ENCODE measurements at regions not wholly inside any gene's neighbourhood (a gene's known extent, or its start where the extent isn't known, plus 50 kb on each side); places are given as distances from the start of the nearest gene placed in this dataset.
"Not testable (repeated sequence)": the region's sequence is repeated elsewhere in the genome, so short reads cannot be mapped to it uniquely, and the experiment has no call there.

DNA sequence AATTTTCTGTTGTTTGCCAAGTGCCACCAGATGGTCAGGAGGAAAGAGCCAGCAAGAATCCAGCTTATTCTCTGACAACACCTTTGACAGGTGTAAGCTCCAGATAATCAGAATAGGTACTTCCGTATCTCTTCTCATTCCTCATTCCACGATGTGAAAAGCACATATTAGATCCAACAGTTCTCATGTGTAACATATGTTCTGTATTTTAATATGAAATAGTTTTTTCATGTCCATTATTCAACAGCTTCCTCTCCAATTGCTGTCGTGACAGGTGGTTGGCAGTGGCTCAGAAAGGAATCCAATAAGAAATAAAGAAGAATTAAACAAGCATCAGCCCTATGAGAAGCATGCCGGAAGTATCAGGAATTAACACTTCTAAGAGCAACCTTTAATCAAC is 1624.7 kb downstream of the MRPL39 start:
- no peak for DNase-seq (ENCODE audit: low spot score)

DNA sequence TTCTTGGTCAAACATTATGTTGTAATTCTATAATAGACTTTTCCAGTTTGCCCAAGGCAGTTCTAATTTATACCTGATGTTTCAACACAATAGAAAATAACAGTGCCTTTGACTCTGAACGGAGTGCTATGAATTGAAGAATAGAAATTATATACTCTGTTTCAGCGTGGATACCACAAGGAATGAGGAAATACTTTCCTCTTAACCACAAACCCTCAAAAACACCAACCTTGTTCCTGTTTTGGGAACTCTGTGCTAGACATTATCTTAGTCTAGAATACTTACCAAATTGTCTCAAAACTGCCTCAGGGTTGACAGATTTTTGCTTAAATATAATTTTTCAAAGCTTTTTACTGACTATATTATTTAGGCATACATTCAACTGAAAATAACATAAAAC is 1629.3 kb downstream of the MRPL39 start:
- DNase-seq (ENCODE audit: low spot score) = no peak

DNA sequence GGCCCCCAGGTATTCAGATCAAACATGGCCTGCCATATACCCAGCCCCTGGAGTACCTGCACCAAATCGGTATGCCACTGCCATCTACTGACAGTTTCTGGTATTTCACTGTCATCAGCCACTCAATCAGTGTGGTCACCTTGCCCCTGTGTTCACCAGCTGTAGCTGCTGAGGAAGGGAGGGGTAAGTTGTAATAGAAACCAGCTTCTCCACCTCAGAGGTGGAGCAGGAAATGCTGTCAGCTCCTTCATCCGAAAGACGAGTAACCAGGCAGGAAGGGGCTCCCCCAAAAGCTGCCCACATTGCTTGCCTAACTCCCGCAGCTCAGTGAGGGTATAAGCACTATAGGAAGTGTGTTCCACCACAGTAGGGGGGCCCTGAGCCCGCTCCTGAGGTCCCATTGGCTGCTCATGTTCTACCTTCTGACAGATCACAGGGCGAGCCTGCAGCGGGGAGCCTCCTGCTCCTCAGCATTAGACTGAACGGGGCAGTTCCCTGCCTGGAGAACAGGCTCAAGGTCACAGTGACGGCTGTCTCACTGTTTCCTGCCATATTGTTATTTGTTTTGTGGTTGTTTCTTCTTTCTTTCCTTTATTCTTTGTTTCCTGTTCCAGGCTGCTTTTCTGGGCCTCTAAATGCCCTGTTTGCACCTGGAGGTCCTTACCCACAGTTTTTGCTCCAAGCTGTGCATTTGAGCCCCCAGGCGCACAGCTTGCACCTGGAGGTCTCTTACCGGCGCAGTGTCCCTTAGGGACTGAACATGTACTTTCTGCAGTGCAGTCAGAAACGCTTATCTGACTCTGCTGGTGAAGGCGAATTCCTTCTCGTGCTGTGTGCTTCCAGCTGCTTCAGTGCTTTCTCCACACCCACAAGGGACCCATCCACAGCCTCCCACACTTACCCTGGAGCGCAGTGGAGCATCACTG is 1638.3 kb downstream of the MRPL39 start:
- peak; percentile 41 for DNase-seq (ENCODE audit: low spot score)

DNA sequence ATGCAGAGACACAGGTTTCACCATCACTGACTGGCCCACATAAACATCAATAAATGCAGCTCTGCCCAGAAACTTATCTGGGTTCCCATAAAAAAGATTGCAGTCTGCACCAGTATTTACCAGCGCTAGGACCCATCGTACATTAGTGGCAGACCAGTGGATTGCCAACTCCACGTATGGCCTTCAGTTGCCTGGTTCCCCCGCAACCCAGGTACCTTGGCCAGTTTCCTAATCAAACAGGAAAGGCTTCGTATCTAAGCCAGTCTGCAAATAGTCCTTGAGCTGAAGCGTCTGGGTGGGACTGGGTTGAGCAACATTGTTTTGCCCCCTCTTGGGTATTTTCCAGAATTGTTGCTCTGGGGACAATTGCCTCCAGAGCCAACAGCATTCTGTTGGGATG is 1639.3 kb downstream of the MRPL39 start:
- DNase-seq (ENCODE audit: low spot score) = no peak

DNA sequence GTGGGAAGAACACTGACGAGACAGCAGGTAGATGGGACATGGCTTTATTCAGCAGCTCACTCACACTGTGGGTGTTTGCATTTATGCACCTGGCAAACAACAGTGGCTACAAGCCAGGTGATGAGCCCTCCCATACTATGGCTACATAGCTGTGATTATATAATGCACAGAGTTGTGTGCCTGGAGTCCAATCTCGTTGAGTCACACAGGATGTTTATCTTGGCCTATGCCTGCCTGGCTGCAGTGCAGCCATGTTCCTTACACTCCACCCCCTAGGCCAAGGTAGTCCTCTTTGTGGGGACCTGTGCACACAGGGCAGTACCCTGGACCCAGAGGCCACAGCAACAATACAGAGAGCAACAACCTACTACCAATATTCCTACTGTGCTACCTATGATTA is 1643.8 kb downstream of the MRPL39 start:
- no peak for DNase-seq (ENCODE audit: low spot score)

DNA sequence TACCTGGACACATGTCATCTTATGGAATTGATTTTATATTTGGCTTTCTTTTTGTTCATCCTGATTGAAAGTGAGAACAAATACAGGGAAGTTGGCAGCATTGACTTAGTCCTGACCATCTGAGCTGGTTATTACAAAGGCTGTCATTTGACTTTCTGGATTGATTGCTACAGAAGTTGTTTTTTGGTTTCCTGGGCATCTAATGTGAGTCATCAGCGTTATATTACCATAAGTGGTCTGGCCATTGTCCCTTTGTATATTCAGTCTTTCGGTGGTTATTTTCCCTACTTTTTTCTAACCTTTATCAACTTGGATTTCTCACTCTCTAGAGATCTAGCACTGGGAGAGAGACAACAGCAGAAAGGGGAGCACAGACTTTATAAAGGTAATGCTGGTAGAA is 1646.5 kb downstream of the MRPL39 start:
- no peak for DNase-seq (ENCODE audit: low spot score)

DNA sequence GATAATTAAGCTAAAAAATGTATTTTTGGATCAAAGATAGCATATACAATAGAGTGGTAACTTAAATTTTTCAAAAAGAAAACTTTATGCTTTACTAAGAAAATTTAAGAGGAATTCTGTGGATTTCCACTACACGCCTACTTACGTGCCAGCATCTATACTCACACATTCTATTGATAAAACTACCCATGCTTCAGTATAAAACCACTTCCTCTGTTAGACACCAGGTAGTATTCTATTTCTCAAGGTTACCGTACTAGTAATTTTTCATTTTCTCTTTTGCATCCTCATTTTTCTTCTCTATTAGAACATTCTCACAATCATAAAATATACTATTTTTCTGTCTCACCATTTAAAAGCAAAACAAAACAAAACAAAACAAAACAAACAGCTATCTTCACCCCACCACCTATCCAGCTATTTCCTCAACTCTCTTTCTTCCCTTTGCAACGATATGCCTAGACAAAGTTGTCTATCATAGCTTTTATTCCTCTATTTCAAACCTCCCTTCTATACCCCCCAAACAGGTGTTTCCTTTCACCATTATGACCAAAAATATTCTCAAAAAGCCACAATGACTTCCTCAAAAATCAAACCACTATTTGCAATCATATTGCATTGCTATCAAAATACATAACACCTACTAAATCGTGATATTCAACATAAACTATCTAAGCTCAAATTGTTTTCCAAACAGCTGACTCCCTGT is 1652.0 kb downstream of the MRPL39 start:
- no peak for DNase-seq (ENCODE audit: low spot score)

DNA sequence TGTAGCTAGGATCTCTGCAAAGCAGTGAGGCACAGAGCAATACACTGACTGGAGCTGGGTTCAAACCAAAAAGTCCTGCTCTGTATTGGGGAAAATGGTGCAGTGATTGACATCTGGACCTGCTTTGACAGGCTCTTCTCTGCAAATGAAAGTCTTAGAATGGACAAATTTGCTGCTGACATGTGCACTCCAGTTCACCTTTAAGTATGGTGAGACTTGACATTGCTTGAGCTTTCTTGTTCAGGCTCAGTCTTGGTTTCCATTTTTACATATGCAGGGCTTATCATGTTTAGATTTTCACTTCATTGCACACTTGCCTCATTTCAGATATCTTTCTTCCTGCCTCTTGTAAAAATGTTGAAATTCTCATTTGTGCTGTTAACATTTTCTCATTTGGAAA is 1655.0 kb downstream of the MRPL39 start:
- DNase-seq (ENCODE audit: low spot score) = no peak

DNA sequence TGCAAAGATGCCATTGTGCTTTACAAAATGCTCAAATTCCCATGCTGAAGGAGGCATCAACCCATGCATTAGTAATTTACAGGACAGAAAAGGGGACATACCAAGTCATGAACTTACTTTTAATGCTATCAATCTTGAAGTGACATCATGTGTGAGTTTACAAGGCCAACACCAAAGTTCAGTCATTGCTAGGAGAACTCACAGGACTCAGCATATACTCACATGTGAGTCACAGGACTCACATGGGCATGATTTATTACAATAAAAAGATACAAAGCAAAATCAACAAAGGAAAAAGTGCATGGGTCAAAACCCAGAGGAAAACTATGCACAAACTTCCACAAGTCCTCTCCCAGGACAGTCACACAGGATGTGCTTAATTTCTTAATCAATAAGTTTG is 1656.0 kb downstream of the MRPL39 start:
- no peak for DNase-seq (ENCODE audit: low spot score)

DNA sequence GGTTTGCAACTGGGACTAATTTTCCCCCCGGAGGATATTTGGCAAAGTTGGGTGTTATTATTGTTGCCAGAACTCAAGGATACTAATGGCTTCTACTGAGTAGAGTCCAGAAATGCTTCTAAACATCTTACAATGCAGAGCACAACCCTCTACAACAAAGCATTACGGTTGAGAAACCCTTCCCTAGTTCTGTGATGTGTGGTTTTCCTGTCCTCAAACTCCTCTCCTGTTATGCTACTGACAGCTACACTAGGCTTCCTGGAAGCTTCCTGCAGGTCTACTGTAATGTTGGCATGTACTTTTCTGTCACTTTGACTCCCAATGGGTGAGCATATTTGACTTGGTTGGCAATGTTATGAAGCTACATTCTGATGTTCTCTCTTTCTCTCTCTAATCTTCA is 1656.9 kb downstream of the MRPL39 start:
- DNase-seq (ENCODE audit: low spot score) = no peak

DNA sequence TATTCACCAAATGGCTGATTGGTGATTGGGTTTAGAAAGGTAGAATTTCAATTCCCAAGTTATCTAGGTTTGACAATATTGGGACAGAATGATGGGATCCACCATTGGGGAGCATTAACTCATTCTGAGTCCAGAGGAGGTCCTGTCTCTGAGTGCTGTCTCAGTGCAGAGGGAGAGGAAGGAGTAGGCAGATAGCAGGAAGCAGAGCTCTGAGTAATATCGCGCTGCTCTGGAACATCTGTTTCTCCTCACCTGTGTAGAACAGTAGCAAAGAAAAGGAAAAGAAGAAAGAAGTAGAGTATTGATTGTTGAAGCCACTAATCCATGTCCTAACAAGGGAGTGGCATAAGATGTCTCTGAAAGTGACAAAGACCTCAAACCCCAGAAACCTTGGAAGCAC is 1657.8 kb downstream of the MRPL39 start:
- no peak for DNase-seq (ENCODE audit: low spot score)

DNA sequence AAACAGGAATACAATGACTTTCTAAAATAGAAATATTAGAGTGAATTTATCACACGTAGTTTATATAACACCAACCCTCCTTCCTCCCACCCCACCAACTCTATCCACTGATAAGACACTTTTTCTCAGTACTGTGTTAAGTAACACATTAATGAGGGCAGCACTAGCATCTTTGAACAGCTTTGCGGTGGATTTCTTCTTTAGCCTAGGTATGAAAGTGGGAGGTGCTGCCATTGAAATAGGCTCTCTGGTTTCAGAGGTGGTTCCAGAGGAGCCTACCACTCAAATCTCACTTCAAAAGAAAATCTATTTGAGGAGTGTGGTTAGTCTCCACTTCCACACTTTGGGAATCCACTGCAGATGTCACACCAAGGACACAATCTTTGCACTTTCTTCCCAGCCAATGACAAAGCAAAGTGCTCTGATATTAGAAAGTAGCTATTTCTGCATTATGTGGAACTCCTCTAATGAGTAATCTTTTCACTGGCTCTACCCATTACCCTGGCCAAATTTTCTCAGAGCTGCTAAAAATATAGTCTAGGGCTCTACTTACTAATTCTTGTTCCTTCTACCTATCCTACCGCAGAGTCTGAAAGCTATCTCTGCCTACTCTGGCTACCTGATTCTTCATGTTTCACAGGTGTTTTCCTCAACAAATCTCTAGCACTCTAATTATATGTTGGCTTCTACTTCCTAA is 1667.8 kb downstream of the MRPL39 start:
- DNase-seq (ENCODE audit: low spot score) = no peak

DNA sequence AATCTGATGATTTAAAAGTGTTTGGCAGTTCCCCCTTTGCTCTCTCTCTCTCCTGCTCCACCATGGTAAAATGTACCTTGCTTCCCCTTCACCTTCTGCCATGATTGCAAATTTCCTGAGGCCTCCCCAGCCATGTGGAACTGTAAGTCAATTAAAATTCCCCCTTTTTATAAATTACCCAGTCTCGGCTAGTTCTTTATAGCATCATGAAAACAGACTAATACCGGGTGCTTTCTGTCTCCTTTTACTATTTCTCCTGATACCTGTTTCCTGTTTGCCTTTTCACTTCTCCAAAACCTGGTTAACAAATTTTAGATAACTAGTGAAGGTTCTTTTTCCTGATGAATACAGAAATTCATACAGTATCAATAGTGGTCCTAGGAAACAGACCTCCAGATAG is 1670.3 kb downstream of the MRPL39 start:
- no peak for DNase-seq (ENCODE audit: low spot score)

DNA sequence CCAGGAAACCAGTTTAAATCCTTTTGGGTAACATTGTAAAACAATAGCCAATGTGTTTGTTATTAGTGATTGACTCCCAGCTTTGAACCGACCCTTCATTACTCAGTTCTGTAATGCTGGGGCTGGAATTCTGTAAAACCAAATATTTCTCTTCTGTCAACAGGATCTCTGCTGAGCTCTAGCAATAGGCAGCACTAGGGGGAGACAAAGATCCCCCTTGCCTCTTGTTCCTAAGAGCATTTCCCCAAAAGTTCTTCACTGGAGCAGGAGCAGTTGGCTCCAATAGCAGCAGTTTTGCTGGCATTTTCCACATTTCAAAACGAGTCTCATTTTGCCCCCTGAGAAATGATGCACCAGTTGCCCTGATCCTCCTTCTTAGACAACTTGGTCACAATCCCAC is 1671.1 kb downstream of the MRPL39 start:
- peak; percentile 15 for DNase-seq (ENCODE audit: low spot score)

DNA sequence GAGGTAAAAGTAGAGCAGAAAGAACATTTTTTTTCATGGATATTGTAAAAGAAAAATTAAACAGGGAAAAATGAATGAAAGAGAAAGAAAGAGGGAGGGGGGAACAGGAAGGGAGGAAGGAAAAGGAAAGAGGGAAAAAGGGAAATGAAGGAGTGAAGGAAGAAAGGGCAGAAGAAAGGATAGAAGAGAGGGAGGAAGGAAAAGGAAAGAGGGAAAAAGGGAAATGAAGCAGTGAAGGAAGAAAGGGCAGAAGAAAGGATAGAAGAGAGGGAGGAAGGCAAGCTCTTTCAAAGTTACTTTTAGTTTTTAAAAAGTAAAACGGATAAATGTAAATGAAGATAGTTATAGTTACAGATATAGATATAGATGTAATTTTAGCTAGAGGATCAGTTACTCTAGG is 1676.7 kb downstream of the MRPL39 start:
- DNase-seq (ENCODE audit: low spot score) = no peak

DNA sequence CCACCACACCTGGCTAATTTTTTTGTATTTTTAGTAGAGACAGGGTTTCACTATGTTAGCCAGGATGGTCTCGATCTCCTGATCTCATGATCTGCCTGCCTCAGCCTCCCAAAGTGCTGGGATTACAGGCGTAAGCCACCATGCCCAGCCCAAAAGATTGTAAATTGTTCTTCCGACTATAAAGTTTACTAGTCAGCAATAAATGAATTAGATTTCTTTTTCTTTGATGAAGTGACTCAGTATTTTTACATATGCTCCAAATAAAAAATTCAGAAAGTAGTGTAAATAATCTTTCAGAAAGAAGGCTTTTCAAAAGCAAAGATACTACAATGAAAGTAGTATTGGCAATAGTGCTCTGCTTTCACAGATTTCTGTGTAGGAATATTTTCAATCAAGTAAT is 1680.9 kb downstream of the MRPL39 start:
- not testable (repeated sequence) for DNase-seq (ENCODE audit: low spot score)

DNA sequence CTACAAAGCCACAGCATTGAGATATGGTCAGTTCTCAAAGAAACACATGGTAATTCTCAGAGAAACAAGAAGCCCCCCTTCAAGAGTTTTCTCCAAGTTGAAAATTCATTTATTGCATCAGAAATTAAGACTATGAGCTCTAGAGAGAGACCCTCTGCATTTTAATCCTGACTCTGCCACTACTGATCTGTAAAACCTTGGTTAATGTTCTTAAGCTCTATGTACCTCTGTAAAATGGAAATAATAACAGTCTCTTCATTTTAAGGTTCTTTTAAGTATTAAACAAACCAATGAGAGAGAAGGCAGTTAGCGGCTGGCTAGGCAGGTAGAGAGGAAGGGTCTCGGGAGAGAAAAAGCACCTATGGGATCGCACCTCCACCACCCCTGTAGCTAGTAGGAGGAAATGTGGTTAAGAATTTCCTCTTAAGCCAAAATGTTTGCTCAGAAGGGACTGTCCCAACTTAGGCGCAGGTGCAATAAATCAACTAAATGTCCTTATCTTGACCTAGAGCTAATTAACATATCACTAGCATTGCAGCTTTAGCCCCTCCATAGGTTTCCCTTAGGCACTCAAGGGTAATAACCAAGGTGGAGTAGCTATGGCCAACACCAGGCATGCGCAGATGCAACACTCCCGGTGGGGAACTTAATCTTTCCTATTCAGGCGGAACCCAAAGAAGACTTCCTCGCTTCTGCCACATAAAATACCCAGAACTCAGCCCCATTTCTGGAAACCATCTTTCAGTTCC is 1685.4 kb downstream of the MRPL39 start:
- DNase-seq (ENCODE audit: low spot score) = peak; percentile 4

DNA sequence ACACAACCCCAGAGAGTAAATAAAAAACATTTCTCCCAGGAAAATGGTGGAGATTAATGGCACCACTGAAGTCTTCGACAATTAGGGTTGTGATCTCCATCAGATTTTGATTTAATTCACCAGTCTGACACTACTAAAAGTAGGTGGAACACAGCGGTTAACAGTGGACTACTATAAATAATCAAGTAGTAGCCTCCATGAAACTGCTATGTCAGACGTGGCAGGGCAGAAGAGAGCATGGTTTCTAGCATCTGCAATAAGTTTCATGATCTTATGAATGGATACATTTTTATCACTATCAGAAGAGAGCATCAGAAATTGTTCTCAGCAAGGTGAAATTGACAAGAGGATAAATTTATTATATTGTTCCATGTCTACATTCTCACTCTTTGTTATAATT is 1706.6 kb downstream of the MRPL39 start:
- DNase-seq (ENCODE audit: low spot score) = no peak

DNA sequence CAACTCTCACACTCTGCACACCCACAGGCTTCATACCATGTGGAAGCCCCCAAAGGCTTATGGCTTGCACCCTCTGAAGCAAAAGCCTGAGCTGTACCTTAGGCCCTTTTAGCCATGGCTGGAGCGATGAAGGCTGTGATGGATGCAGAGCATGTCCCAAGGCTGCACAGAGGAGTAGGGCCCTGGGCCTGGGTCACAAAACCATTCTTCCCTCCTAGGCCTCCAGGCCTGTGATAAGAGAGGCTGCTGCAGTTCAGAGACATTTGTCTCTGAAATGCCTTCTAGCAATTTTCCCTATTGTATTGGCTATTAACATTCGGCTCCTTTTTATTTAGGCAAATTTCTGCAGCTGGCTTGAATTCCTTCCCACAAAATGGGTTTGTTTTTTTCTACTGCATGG is 1707.7 kb downstream of the MRPL39 start:
- DNase-seq (ENCODE audit: low spot score) = no peak

DNA sequence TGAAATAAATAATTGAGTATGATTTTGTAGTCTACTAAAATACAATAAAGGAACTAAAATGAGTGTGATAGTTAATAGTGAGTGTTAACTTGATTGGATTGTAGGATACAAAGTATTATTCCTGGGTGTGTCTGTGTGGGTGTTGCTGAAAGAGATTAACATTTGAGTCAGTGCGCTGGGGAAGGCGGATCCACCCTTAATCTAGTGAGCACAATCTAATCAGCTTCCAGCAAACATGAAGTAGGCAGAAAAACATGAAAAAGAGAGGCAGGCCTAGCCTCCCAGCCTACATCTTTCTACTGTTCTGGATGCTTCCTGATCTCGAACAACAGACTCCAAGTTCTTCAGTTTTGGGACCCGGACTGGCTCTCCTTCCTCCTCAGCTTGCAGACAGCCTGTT is 1716.6 kb downstream of the MRPL39 start:
- DNase-seq (ENCODE audit: low spot score) = no peak

DNA sequence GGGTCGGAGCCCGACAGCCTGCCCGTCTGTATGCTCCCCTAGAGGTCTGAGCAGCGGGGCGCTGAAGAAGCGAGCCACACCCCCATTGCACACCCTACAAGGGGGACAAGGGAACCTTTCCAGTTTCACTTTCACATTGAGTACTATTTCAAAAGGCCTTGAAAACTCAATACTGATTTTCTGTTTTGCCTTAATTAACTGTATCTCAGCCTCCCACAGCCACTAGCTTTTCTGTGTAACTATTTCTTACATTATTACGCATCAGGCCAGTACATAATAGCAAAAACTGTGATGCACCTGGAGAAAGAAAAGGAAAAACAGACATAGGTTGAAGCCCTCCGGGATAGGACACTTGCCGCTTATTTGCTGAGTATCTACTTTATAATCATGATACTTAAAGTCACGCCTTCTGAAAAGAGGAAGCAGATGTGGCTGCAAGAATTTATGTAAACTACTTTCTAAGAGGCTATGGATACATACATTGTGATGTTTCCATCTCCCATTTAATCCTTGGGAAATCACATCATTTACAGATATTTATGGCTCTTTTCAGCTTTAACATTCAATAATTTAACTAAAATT is 1719.5 kb downstream of the MRPL39 start:
- DNase-seq (ENCODE audit: low spot score) = no peak

Data from HuH-7 (cell line).